ENCODE measurements at regions not wholly inside any gene's neighbourhood (a gene's known extent, or its start where the extent isn't known, plus 50 kb on each side); places are given as distances from the start of the nearest gene placed in this dataset.
"Not testable (repeated sequence)": the region's sequence is repeated elsewhere in the genome, so short reads cannot be mapped to it uniquely, and the experiment has no call there.

DNA sequence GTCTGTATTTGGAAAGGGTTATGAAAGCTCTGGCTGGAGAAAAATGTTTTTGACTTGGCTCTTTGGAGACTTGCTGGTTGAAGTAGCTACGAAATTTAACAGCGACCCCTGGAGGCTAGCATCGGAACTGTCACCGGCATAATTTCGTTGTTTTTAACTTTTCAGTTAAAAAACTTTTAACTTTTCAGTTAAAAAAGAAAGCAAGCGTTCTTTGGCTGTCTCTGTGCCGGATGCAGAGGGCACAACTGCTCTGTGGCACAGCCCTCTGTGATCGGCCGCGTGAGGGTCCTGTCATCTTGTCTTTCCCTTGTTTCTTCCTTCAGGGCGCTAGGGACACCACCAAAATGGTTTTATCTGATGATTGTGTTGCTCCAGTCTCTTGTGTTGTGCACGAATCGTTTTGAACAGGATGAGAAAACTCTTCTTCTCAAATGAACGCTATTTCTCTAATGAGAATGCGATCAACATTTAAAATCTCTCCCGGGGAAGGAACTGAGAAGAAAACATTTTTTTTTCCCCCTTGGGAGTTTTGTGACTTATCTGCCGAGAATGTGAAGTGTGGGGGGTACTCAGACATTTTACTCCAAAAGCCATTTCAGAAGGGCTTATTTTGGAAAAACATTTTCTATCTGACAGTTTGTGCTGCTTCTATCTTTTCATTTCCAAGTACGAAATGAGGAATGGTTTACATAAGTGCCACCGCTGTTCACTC lies 57.1 kb downstream of the ADCYAP1 start:
- DNase-seq (ENCODE audit: low read depth in 2 of 3, low spot score in 2 of 3) = peak in 2 of 3 experiments; percentile 7 to 13

DNA sequence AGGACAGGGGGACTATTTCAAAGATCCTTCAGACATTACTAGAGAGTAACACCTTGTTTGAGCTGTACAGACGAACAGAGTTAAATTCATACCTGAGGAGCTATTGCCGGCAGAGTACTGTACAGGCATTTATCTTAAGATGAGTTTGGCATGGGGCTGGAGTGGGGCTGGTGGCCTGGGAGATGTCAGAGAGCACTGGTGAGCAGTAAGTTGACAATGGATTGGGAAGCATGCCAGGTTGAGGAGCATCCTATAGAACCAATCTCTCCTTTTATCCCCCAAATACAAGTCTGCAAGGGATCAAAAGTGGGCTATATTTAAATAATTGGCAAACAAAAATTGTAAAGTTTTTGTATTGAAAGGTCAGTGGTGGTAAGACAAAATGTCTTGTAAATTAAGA lies 58.6 kb downstream of the ADCYAP1 start:
- no peak for DNase-seq (ENCODE audit: low read depth in 2 of 3, low spot score in 2 of 3)

DNA sequence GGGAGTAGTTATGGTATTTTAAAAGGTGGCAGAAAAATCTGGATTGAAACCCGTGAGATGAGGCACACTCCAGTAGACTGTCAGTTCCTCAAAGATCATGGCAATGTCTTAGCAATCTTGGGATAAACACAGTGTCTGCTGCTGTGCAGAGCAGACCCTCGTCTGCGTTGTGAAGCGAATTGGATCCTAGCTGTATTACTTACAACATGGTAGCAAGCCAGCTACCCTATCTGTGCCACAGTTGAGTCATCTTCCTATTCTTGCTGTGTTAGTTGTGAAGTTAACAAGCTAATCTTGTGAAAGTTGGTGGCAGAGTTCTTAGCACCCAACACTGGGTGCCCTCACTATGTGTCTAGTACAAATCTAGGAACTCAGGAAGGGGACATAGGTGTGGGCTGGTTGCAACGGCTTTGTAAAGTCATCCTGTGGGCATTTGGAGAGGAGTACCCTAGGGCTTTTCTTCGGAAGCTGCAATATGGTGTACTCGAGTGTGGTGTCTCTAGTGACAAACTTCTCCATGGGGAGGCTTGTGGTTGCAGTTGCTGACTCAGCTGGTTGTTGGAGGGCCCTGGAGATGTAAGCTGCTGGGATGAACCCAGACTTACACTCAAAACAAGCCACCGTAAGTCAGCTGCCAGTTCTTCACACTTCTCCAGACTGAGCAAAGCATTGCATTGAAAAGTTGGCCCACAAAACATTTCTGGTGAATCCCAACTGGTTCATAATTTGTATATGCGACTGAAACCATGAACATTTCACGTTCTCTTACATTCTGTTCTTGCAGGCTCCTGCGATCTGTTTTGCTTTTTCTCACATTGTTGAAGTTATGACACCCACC lies 61.5 kb downstream of the ADCYAP1 start:
- no peak for DNase-seq (ENCODE audit: low read depth in 2 of 3, low spot score in 2 of 3)

DNA sequence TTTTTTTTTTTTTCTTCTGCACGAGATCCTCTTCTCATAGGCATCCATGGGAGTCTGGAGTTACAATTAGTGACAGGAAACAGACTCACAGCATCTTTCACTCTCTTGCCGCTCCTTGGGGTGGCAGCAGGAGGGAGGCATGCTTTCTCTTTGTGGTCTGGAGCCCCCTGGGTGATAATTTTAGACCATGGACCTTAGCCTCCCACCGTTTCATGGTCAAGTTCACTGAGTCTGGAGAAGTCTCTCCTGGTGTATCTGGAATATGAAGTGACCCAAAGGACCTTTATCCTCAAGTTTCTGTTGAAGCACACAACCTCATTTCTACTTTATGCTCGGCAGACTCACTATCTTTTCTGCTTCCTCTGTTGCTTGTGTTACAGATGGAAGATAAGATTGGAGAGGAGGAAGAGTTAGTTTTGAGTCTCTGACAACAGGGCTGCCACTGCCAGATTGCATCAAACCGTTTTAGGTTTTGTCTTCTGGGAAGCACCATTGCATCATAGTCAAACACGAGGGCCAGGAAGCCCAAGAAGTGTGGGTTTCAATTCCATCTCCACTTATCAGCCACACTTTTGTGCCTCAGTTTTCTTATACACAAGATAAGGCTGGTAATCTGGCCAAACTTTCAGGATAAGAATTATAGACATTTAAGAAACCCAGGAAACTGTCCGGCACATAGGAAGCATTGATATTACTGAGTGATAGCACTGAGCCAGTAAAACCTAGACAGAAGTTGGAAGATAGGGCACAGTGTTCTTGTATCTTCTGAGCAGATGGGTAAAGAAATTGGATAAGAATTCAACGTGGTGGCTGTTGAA lies 62.3 kb downstream of the ADCYAP1 start:
- DNase-seq (ENCODE audit: low read depth in 2 of 3, low spot score in 2 of 3) = no peak

DNA sequence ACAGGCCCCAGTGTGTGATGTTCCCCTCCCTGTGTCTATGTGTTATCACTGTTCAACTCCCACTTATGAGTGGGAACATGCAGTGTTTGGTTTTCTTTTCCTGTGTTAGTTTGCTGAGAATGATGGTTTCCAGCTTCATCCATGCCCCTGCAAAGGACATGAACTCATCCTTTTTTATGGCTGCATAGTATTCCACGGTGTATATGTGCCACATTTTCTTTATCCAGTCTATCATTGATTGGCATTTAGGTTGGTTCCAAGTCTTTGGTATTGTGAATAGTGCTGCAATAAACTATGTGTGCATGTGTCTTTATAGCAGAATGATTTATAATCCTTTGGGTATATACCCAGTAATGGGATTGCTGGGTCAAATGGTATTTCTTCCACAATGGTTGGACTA lies 64.2 kb downstream of the ADCYAP1 start:
- not testable (repeated sequence) for DNase-seq (ENCODE audit: low read depth in 2 of 3, low spot score in 2 of 3)

DNA sequence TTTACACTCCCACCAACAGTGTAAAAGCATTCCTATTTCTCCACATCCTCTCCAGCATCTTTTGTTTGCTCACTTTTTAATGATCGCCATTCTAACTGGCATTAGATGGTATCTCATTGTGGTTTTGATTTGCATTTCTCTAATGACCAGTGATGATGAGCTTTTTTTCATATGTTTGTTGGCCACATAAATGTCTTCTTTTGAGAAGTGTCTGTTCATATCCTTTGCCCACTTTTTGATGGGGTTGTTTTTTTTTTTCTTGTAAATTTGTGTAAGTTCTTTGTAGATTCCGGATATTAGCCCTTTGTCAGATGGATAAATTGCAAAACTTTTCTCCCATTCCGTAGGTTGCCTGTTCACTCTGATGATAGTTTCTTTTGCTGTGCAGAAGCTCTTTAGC lies 64.6 kb downstream of the ADCYAP1 start:
- not testable (repeated sequence) for DNase-seq (ENCODE audit: low read depth in 2 of 3, low spot score in 2 of 3)

DNA sequence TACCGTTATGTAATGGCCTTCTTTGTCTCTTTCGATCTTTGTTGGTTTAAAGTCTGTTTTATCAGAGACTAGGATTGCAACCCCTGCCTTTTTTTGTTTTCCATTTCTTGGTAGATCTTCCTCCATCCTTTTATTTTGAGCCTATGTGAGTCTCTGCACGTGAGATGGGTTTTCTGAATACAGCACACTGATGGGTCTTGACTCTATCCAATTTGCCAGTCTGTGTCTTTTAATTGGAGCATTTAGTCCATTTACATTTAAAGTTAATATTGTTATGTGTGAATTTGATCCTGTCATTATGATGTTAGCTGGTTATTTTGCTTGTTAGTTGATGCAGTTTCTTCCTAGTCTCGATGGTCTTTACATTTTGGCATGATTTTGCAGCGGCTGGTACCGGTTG lies 69.9 kb downstream of the ADCYAP1 start:
- DNase-seq (ENCODE audit: low read depth in 2 of 3, low spot score in 2 of 3) = not testable (repeated sequence)

DNA sequence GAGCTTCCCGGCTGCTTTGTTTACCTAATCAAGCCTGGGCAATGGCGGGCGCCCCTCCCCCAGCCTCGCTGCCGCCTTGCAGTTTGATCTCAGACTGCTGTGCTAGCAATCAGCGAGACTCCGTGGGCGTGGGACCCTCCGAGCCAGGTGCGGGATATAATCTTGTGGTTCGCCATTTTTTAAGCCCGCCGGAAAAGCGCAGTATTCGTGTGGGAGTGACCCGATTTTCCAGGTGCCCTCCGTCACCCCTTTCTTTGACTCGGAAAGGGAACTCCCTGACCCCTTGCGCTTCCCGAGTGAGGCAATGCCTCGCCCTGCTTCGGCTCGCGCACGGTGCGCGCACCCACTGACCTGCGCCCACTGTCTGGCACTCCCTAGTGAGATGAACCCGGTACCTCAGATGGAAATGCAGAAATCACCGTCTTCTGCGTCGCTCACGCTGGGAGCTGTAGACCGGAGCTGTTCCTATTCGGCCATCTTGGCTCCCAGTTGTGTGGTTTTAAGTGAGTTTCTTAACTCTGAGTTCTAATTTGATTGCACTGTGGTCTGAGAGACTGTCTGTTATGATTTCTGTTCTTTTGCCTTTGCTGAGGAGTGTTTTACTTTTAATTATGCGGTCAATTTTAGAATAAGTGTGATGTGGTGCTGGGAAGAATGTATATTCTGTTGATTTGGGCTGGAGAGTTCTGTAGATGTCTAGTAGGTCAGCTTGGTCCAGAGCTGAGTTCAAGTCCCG lies 71.9 kb downstream of the ADCYAP1 start:
- DNase-seq (ENCODE audit: low read depth in 2 of 3, low spot score in 2 of 3) = not testable (repeated sequence)

DNA sequence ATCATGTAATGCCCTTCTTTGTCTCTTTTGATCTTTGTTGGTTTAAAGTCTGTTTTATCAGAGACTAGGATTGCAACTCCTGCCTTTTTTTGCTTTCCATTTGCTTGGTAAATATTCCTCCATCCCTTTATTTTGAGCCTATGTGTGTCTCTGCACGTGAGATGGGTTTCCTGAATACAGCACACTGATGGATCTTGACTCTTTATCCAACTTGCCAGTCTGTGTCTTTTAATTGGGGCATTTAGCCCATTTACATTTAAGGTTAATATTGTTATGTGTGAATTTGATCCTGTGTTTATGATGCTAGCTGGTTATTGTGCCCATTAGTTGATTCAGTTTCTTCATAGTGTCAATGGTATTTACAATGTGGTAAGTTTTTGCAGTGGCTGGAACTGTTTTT lies 72.7 kb downstream of the ADCYAP1 start:
- DNase-seq (ENCODE audit: low read depth in 2 of 3, low spot score in 2 of 3) = not testable (repeated sequence)

DNA sequence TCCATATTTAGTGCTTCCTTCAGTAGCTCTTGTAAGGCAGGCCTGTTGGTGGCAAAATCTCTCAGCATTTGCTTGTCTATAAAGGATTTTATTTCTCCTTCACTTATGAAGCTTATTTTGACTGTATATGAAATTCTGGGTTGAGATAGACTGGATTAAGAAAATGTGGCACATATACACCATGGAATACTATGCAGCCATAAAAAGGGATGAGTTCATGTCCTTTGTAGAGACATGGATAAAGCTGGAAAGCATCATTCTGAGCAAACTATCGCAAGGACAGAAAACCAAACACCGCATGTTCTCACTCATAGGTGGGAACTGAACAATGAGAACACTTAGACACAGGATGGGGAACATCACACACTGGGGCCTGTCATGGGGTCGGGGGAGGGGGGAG lies 73.1 kb downstream of the ADCYAP1 start:
- not testable (repeated sequence) for DNase-seq (ENCODE audit: low read depth in 2 of 3, low spot score in 2 of 3)

DNA sequence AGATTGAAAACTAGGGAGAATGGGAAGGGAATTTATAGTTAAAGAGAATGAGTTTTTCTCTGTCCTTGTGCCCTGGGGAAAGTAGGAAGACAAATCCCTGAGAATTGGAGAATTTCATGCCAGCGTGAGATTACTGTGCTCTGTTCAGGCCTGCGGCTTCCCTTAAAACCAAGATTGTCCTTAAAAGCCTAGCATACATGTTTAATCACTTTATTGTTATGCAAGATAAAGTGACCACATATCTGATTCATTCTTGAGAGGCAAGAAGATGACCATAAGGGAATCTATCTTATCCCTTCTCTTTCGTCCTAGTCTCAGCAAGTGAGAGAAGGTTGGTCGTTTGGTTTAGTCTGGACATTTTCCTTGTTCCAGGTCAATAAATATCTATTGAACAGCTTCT lies 75.9 kb downstream of the ADCYAP1 start:
- DNase-seq (ENCODE audit: low read depth in 2 of 3, low spot score in 2 of 3) = no peak

DNA sequence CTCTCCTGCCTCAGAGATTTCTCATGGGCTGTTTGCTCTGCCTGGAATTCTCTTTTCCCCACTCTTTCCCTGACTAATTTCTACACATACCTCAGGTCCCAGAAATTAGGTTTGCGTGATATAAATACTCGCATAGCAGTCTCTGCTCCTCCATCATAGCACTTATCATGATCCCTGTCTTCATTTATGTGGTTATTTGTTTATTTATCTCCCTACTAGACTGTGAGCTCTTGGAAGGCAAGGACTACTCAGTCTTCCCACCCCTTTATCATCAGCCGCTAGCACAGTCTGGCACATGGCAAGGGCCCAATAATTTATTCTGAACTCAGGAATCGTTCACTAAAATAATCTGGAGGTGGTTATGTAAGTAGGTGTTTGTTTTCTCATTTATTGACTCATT lies 79.3 kb downstream of the ADCYAP1 start:
- DNase-seq (ENCODE audit: low read depth in 2 of 3, low spot score in 2 of 3) = no peak

DNA sequence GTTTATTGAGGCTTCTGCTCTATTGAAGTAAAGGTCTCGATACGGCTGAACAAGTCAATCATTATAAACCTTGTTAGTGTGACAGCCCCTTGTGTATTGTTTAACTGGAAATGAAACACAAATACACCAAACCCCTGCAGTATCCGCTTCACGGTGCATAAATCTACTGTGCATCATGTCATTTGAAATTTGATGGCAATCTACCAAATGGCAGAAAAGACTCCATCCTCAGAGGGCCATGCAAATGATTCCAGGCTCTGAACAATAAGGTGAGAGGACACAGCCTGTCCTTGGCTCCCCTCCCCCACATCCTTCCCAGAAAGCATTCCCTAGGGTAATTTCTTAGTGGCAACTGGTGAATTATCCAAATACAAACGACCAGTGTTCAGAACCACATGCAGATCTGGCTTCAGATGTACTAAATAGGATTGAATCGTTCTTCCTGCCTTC lies 80.6 kb downstream of the ADCYAP1 start:
- DNase-seq (ENCODE audit: low read depth in 2 of 3, low spot score in 2 of 3) = no peak

DNA sequence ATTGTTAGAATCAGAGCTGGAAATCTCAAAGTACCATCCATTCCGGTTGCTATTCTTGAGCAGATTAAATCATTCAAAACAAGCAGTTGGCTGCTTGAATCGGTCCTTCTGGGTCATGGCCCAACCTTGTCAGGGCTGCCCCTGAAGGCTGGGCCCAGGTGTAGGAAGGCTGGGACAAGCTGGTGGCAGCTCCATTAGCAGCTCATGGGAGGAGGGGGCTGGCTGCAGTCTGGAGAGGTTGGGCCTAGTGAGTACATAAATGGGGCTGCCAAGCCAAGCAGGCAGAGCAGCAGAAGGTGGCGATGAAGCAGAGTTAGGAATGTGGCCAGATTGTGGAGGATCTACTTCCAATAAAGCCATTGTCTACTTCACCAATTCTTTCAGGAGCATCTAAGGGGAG lies 81.4 kb downstream of the ADCYAP1 start:
- no peak for DNase-seq (ENCODE audit: low read depth in 2 of 3, low spot score in 2 of 3)

DNA sequence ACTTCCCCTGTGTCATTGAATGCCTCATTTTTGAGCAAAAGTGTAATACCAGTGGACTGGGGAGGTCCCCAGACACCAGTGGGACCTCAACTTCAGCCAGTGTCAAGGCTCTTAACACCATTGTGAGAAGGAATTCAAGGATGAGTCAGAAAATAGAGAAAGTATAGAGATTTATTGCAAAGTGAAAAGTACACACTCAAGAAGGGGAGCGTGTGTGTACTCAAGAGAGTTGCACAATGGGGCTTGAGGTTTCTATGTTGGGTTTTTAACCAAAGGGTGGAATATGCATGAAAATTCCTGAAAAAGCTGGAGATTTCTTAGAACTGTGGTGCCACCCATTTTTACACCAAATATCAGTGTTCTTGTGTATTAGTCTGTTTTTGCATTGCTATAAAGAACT lies 81.9 kb downstream of the ADCYAP1 start:
- DNase-seq (ENCODE audit: low read depth in 2 of 3, low spot score in 2 of 3) = no peak

DNA sequence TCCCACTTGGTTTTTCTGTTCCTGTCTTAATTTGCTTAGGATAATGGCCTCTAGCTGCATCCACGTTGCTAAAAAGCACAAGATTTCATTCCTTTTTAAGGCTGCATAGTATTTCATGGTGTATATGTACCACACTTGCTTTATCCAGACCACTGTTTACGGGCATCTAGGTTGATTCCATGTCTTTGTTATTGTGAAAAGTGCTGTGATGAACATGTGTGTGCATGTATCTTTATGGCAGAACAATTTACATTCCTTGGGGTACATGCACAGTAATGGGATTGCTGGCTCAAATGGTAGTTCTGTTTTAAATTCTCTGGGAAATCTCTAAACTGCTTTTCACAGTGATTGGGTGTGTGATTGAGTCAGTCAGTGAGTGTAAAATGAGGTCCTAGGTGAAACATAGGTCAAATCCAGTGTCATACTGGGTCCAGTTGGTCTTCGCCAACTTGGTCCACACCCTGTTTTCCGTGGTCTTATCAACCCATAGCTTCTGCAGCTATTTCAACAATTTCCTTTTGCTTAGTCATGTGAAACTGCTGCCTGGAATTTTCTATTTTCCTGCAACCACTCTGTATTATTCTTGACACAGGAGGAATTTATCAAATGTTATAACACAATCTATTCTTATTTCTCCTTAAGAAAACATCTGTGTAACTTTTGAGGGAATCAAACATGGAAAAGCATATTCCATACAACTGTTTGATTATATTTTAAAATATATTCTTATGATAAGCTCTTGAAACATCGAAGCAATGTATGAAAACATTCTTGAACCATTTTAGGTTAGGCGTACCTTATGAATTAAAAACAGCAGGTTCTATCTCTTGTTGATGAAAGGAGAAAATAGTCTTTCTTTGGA lies 82.9 kb downstream of the ADCYAP1 start:
- no peak for DNase-seq (ENCODE audit: low read depth in 2 of 3, low spot score in 2 of 3)

DNA sequence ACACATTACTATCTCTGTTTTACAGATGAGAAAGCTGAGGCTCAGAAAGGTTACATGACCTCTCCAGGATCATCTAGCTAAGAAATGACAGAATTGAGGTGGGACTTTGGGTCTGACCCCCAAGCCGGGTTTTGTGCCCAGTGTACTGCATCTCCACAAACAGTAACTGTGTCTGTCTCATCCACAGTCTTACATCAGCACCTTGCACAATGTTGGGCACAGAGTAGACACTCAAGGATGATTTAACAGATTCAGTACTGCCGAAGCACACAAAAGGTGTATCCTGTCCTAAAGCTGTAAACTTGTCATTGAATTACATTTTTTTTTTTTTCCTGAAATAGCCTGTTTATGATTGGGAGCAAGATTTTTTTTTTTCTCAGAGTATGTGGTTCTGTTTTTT lies 84.8 kb downstream of the ADCYAP1 start:
- DNase-seq (ENCODE audit: low read depth in 2 of 3, low spot score in 2 of 3) = no peak

DNA sequence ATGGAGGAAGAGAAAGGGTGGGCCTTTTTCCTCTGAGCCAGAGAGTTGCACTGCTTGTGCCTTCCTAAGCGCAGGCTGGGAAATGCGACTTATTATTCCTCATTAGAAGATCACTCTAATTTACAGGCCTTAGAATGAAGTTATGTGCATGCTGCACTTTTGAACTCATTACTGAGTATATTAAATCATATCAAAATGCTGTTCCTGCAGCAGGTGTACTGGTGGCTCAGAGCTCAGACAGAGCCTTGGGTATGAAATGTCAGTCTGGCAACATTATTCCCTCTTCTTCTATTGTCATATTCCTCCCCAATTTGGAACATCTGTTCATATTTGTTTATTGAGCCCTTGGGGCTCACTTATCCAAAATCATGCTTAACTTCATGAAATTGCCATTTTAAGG lies 85.5 kb downstream of the ADCYAP1 start:
- DNase-seq (ENCODE audit: low read depth in 2 of 3, low spot score in 2 of 3) = no peak

DNA sequence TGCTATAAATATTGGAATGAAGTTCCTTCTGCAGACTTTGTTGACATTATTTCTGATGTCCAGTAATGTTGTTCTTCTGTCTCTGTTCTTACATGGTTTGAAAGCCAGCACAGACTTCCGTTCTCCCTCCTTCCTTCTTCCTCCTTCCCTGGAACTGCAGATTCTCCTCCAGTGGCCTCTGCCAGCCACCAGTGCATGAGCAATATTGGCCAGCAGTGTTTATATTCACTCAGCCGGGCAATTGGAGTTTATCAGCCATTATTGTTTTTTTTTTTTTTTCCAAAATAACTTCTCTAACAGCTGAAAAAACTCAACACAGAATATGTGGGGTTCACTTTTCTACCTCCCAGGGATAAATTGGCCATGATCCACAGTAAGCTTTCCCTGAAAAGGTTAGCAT lies 86.8 kb downstream of the ADCYAP1 start:
- no peak for DNase-seq (ENCODE audit: low read depth in 2 of 3, low spot score in 2 of 3)

DNA sequence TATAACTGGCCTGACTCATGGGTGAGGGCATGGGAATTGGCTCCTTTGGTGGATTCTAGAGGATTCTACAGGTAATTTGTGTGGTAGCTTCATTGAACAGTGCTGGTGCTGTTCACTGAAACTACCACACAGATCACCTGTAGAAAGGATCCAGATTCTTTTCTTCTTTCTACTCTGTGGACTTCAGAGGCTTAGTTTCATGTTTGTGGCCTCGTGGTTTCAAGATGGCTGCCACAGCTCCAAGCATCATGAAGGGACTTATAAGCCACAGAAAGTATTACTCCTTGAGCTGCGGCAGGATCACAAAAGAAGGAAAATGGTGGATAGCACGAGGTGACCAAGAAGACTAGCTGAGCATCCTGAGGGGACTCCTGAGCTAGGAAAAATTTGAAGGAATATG lies 88.9 kb downstream of the ADCYAP1 start:
- DNase-seq (ENCODE audit: low read depth in 2 of 3, low spot score in 2 of 3) = no peak

All from activated CD8-positive, alpha-beta memory T cell treated with anti-CD3 and anti-CD28 coated beads for 48 hours (primary cell).